ENCODE measurements at regions not wholly inside any gene's neighbourhood (a gene's known extent, or its start where the extent isn't known, plus 50 kb on each side); places are given as distances from the start of the nearest gene placed in this dataset.

- no peaks in the 10 kb centered on the region for H3K79me2 ChIP-seq (ENCODE audit: insufficient read depth, low read length)
- FAIRE-seq = no peak
- DNase-seq (ENCODE audit: low read depth) = peak; percentile 62
- no peak overlapping the region for H3K27ac ChIP-seq (ENCODE audit: low read depth, low read length)
- peaks cover 19% of the 10 kb centered on the region for H3K4me1 Mint-ChIP-seq (ENCODE audit: low read depth, unreplicated experiment)
- peaks cover 8% of the 10 kb centered on the region for H3K4me1 ChIP-seq (ENCODE audit: insufficient read depth, low read length)
- peak overlapping the region; percentile 6 for H3K27ac Mint-ChIP-seq (ENCODE audit: unreplicated experiment)
- H2AFZ ChIP-seq (ENCODE audit: low read depth, low read length) = no peak overlapping the region
- H3K9me3 Mint-ChIP-seq (ENCODE audit: unreplicated experiment) = peaks cover 12% of the 10 kb centered on the region
- no peaks in the 10 kb centered on the region for H3K27me3 Mint-ChIP-seq (ENCODE audit: low read depth, unreplicated experiment)
- TF ChIP-seq CTCF (IDR thresholded peaks at IDR 0.05; ENCODE audit: insufficient read depth, low read depth, low read length) = no peak
- no peak for TF ChIP-seq EZH2 (IDR thresholded peaks at IDR 0.05; ENCODE audit: insufficient read depth, low read length)
- no peaks in the 10 kb centered on the region for H3K9me3 ChIP-seq (ENCODE audit: insufficient read depth, low read depth, low read length)
- no peaks in the 10 kb centered on the region for H4K20me1 ChIP-seq (ENCODE audit: insufficient read depth, low read length)
- H3K27me3 ChIP-seq (ENCODE audit: insufficient read depth, low read length) = no peaks in the 10 kb centered on the region
- H3K36me3 ChIP-seq (ENCODE audit: insufficient read depth, low read length) = no peaks in the 10 kb centered on the region
- no peak overlapping the region for H3K4me2 ChIP-seq (ENCODE audit: low read length)
- no peak overlapping the region for H3K4me3 ChIP-seq (ENCODE audit: insufficient read depth, low read depth, low read length)
- H3K36me3 Mint-ChIP-seq (ENCODE audit: low read depth, unreplicated experiment) = peaks cover 3% of the 10 kb centered on the region
- no peak overlapping the region for H3K4me3 Mint-ChIP-seq (ENCODE audit: unreplicated experiment)
- no peak overlapping the region for H3K9ac ChIP-seq (ENCODE audit: low read length)
These were observed 227.8 kb upstream of the RBMS1 start for GRCh38 chr2:160721089-160722040.

GRCh38 chr2:160726046-160726445, 232.4 kb upstream of the RBMS1 start:
- Histone ChIP-seq H3K4me3 (ENCODE audit: insufficient read depth, low read depth, low read length) (no peak overlapping the region), H2AFZ (ENCODE audit: low read depth, low read length) (no peak overlapping the region), H4K20me1 (ENCODE audit: insufficient read depth, low read length) (no peaks in the 10 kb centered on the region), H3K4me1 (ENCODE audit: insufficient read depth, low read length) (no peaks in the 10 kb centered on the region), H3K27me3 (ENCODE audit: insufficient read depth, low read length) (no peaks in the 10 kb centered on the region), H3K4me2 (ENCODE audit: low read length) (no peak overlapping the region), H3K79me2 (ENCODE audit: insufficient read depth, low read length) (no peaks in the 10 kb centered on the region), H3K27ac (ENCODE audit: low read depth, low read length) (no peak overlapping the region), H3K9me3 (ENCODE audit: insufficient read depth, low read depth, low read length) (no peaks in the 10 kb centered on the region), H3K36me3 (ENCODE audit: insufficient read depth, low read length) (no peaks in the 10 kb centered on the region), H3K9ac (ENCODE audit: low read length) (no peak overlapping the region)
- H3K27me3 Mint-ChIP-seq (ENCODE audit: low read depth, unreplicated experiment) = no peaks in the 10 kb centered on the region
- FAIRE-seq = no peak
- H3K36me3 Mint-ChIP-seq (ENCODE audit: low read depth, unreplicated experiment) = peaks cover 3% of the 10 kb centered on the region
- no peak overlapping the region for H3K4me3 Mint-ChIP-seq (ENCODE audit: unreplicated experiment)
- TF ChIP-seq EZH2 (IDR thresholded peaks at IDR 0.05; ENCODE audit: insufficient read depth, low read length) (no peak), CTCF (IDR thresholded peaks at IDR 0.05; ENCODE audit: insufficient read depth, low read depth, low read length) (no peak)
- no peak for DNase-seq (ENCODE audit: low read depth)
- H3K9me3 Mint-ChIP-seq (ENCODE audit: unreplicated experiment) = peaks cover 12% of the 10 kb centered on the region
- no peak overlapping the region for H3K27ac Mint-ChIP-seq (ENCODE audit: unreplicated experiment)
- peaks cover 12% of the 10 kb centered on the region for H3K4me1 Mint-ChIP-seq (ENCODE audit: low read depth, unreplicated experiment)

All from astrocyte (in vitro differentiated cells and primary cell).